Heart right ventricle (tissue), 16 donors: ENCODE measurements at regions not wholly inside any gene's neighbourhood (a gene's known extent, or its start where the extent isn't known, plus 50 kb on each side); places are given as distances from the start of the nearest gene placed in this dataset.

Experiments
- ATAC-seq, 8 donors: fragments of 200-7000 bp; cut with Tn5 transposase; one replicate each; pipeline ENCODE4 v1.9.1; 2020; ENCODE audit warnings: mild to moderate bottlenecking in 8 of 8, moderate library complexity in 8 of 8, moderate number of reproducible peaks in 1 of 8
- DNase-seq, 2 donors: peaks; one replicate each; pipeline ENCODE4 v3.0.0-alpha.2; 2020
- H3K27ac ChIP-seq, 10 donors: fragments of 200-600 bp; sonication (generic) in 2 of 10; one replicate each; pipeline versions ENCODE4 v1.5.0 to v1.8.0; 2020 to 2022; ENCODE audit warnings: mild to moderate bottlenecking in 3 of 10
- H3K27me3 ChIP-seq, 7 donors: fragments of 200-600 bp; one replicate each; pipeline ENCODE4 v1.8.0; 2021 to 2022; ENCODE audit warnings: mild to moderate bottlenecking in 2 of 7
- H3K36me3 ChIP-seq, 9 donors: fragments of 200-600 bp; sonication (generic) in 1 of 9; one replicate each; pipeline versions ENCODE4 v1.5.0 to v1.8.0; 2020 to 2022; ENCODE audit warnings: mild to moderate bottlenecking in 2 of 9
- H3K4me1 ChIP-seq, 9 donors: fragments of 200-600 bp; sonication (generic) in 1 of 9; one replicate each; pipeline versions ENCODE4 v1.5.0 to v1.8.0; 2020 to 2022; ENCODE audit warnings: mild to moderate bottlenecking in 4 of 9
- H3K4me3 ChIP-seq, 10 donors: fragments of 200-600 bp; sonication (generic) in 2 of 10; one replicate each; pipeline versions ENCODE4 v1.5.0 to v1.8.0; 2020 to 2022; ENCODE audit warnings: mild to moderate bottlenecking in 7 of 10, moderate library complexity in 2 of 10
- H3K9me3 ChIP-seq, 11 donors: fragments of 200-600 bp in 10 of 11; sonication (generic) in 2 of 11; one replicate each; pipeline versions ENCODE4 v1.5.0 to v1.8.0; 2013 to 2022; ENCODE audit warnings: mild to moderate bottlenecking in 2 of 11, control low read depth in 1 of 11, moderate library complexity in 1 of 11
- CTCF ChIP-seq, 9 donors: fragments of 200-600 bp; sonication (generic) in 2 of 9; IDR thresholded peaks; one replicate each; pipeline versions ENCODE4 v1.5.0 to v1.8.0; 2021 to 2022; ENCODE audit warnings: antibody characterized with exemption in 9 of 9, mild to moderate bottlenecking in 5 of 9, moderate library complexity in 1 of 9
- WGBS, 2 donors: extraction: QIAGEN DNeasy Blood & Tissue Kit; methylation state at CpG; one replicate each; pipeline ENCODE4 v1.1.7; 2013; ENCODE audit warnings: inconsistent platforms in 1 of 2; 5-methylcytosine and 5-hydroxymethylcytosine counted together
- intact Hi-C, 10 donors: fragments of 100-400 bp; cut with DNase I; formaldehyde crosslinking; loops; one replicate each; pipeline versions ENCODE4 v1.11.1 to v1.14.2; 2022
- donor health status: Arrhythmogenic right ventricular cardiomyopathy.
- donor health status: ischemic (EF 13 %, LVEDD 7.1; RV severe dilation, severe dysfunction).
- donor health status: healthy with polysubstance abuse.
- donor health status: DM: no; HTN: yes; CAD: no.
- donor health status: DM: no; HTN: no; CAD: no.
- donor health status: ischemic (EF 25% LVEDD 6.9; RV normal size, moderate dysfunction).
- donor health status: ischemic (EF 25% LVEDD 5.7; RV mildly dilated, moderate dysfunction).
- donor health status: healthy.
- donor health status: DM: yes; HTN: yes; CAD: no.
- donor health status: Ischemic cardiomyopathy.
- donor health status: ischemic (EF 35%, LVEDD 5.7; RV mildly dilated, moderate dysfunction).
- donor health status: nonischemic (EF 11% LVEDD 7.7; RV severe dilation, severe dysfunction).
- donor health status: DM: yes; HTN: yes; CAD: no.
- donor health status: PGD.
- donor health status: ischemic (EF 29% LVEDD 5.4; RV normal size, mild dysfunction).
- donor health status: nonischemic (EF 23%, LVEDD 6.1; RV moderate dilation, normal function).

DNA sequence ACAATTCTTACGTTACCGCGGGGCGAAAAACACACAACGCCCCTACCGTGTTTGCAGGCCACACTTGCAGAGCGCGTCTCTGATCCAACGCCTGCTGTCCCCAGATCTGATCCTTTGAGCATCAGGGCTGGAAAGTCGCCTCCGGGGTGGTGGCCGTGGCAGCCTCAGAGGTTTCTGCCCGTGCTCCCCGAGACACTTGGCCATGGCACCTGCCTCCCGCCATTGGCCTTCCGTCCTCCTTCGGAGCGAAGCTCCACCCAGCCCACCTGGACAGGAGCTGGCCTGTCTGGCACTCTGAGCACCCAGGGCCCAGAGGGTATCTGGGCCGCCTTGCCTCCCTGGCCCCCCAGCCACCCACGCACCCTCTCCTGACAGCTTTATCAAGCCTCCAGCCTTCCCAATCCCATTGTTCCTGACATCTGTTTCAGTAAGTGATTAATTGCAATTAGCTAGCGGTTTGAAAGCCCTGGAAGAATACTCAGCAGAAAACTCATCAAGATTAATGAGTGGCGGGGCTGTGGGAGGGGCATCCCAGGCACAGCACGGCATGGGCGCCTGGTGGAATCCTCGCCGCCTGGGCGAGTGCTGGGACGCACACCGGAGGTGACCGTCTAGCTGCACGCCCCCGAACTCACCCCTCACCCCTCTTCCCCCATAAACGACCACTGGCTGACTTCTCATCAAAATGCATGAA lies 181.5 kb upstream of the GSE1 start:
- intact Hi-C loops = no loop called here
- DNase-seq (no peak), ATAC-seq (no peak)
- Histone ChIP-seq H3K27ac (no peak overlapping the region), H3K36me3 (no peaks in the 10 kb centered on the region), H3K4me1 (peaks cover 0 to 7% (median 3%) of the 10 kb centered on the region in 9 donors), H3K9me3 (no peaks in the 10 kb centered on the region), H3K4me3 (no peak overlapping the region), H3K27me3 (no peaks in the 10 kb centered on the region)
- WGBS, 2 donors = 90 to 91% methylated on average over 33 of the region's 33 CpGs
- no peak for TF ChIP-seq CTCF (IDR thresholded peaks at IDR 0.05)

GRCh38 chr16:85432606-85433005 lies 180.5 kb upstream of the GSE1 start:
- ATAC-seq = no peak
- WGBS, 2 donors = 94 to 95% methylated on average over 6 of the region's 6 CpGs
- DNase-seq = no peak

DNA sequence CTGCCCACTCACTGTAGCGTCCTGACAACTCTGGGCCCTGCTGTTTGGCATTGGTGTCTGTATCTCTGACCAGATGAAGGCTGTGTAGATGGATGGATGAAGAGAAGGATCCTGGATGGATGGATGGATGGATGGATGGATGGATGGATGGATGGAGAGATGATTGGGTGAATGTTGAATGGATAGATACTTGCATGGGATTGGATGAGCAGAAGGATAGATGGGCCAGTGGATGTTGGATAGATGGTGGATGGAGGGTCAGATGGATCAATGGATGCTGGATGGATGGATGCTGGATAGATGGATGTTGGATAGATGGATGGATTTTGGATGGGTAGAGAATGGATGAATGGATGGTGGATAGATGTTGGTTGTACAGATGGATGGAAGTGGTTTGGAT lies 179.6 kb upstream of the GSE1 start:
- DNase-seq (no peak), ATAC-seq (no peak)
- H3K9me3 ChIP-seq = no peaks in the 10 kb centered on the region
- H3K36me3 ChIP-seq = no peaks in the 10 kb centered on the region
- no peak for TF ChIP-seq CTCF (IDR thresholded peaks at IDR 0.05)
- H3K4me1 ChIP-seq = peaks cover 0 to 21% (median 14%) of the 10 kb centered on the region in 9 donors
- H3K4me3 ChIP-seq = no peak overlapping the region
- no peak overlapping the region for H3K27ac ChIP-seq
- WGBS, 2 donors = 87 to 90% methylated on average over 1 of the region's 1 CpG
- intact Hi-C loops = no loop called here
- no peaks in the 10 kb centered on the region for H3K27me3 ChIP-seq

More at GRCh38 chr16:85432606-85433005, 180.5 kb upstream of the GSE1 start:
- Histone ChIP-seq H3K9me3 (no peaks in the 10 kb centered on the region), H3K27ac (no peak overlapping the region), H3K36me3 (no peaks in the 10 kb centered on the region), H3K4me3 (no peak overlapping the region), H3K4me1 (peaks cover 0 to 17% (median 12%) of the 10 kb centered on the region in 9 donors), H3K27me3 (no peaks in the 10 kb centered on the region)
- no peak for TF ChIP-seq CTCF (IDR thresholded peaks at IDR 0.05)
- intact Hi-C loops = no loop called here

- ATAC-seq (no peak), DNase-seq (no peak)
- no peak overlapping the region for H3K4me3 ChIP-seq
- H3K27ac ChIP-seq = no peak overlapping the region
- 94 to 98% methylated on average over 8 of the region's 8 CpGs for WGBS, 2 donors
- H3K4me1 ChIP-seq = peaks cover 0 to 21% (median 14%) of the 10 kb centered on the region in 9 donors
- no peaks in the 10 kb centered on the region for H3K36me3 ChIP-seq
- H3K9me3 ChIP-seq = no peaks in the 10 kb centered on the region
- no peak for TF ChIP-seq CTCF (IDR thresholded peaks at IDR 0.05)
- H3K27me3 ChIP-seq = no peaks in the 10 kb centered on the region
- intact Hi-C loops = no loop called here
These were observed 177.8 kb upstream of the GSE1 start for GRCh38 chr16:85435286-85435685.
